Uterus (tissue), 2 donors: ENCODE measurements at regions not wholly inside any gene's neighbourhood (a gene's known extent, or its start where the extent isn't known, plus 50 kb on each side); places are given as distances from the start of the nearest gene placed in this dataset.

Experiments
- POLR2A ChIP-seq, 2 donors: fragments of 450-650 bp; IDR thresholded peaks; one replicate each; pipeline ENCODE4 v1.6.1; 2016; ENCODE audit warnings: antibody characterized with exemption in 2 of 2, mild to moderate bottlenecking in 1 of 2, moderate library complexity in 1 of 2
- TF ChIP-seq, protein P1 (sequence below), 4 experiments: fragments of 200-600 bp in 2 of 4; fragments of 450-650 bp in 2 of 4; sonication (generic) in 2 of 4; IDR thresholded peaks; one replicate each; pipeline ENCODE4 v1.5.1; 2016 to 2019; ENCODE audit warnings: antibody characterized with exemption in 4 of 4, mild to moderate bottlenecking in 2 of 4, moderate library complexity in 1 of 4

DNA sequence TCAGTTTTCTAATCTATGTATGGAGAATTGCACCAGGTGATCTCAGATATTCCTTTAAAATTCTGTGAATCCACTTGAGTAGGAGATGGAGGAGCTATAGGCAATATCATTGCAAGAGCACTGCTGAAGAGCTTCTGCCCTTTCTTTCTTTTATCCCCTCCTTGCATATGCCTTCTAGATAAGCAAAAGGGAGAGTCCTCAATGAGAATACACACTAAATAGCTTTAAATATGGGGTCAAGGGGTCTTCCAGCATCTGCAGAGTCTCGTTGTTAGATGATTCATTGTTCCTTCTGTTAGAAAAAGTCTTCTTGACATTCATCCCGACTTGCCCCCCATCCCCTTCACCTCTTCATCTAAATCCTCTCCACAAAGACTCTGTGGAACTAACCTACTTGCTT is 156.1 kb downstream of the PIK3R1 start:
- TF ChIP-seq, protein P1, sequence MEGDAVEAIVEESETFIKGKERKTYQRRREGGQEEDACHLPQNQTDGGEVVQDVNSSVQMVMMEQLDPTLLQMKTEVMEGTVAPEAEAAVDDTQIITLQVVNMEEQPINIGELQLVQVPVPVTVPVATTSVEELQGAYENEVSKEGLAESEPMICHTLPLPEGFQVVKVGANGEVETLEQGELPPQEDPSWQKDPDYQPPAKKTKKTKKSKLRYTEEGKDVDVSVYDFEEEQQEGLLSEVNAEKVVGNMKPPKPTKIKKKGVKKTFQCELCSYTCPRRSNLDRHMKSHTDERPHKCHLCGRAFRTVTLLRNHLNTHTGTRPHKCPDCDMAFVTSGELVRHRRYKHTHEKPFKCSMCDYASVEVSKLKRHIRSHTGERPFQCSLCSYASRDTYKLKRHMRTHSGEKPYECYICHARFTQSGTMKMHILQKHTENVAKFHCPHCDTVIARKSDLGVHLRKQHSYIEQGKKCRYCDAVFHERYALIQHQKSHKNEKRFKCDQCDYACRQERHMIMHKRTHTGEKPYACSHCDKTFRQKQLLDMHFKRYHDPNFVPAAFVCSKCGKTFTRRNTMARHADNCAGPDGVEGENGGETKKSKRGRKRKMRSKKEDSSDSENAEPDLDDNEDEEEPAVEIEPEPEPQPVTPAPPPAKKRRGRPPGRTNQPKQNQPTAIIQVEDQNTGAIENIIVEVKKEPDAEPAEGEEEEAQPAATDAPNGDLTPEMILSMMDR (IDR thresholded peaks at IDR 0.05), result no peak
- TF ChIP-seq POLR2A (IDR thresholded peaks at IDR 0.05), result no peak
